A549 (cell line): ENCODE measurements at regions not wholly inside any gene's neighbourhood (a gene's known extent, or its start where the extent isn't known, plus 50 kb on each side); places are given as distances from the start of the nearest gene placed in this dataset.
A peak's percentile ranks its signal among the peaks of the same experiment; 100 is the strongest.

Source experiments
- ATAC-seq, 2 experiments: fragments of 200-7000 bp in 1 of 2; fragments of >200 bp in 1 of 2; cut with Nextera tagmentation in 1 of 2; cut with Tn5 transposase in 1 of 2; 3 replicates each; pipeline versions ENCODE4 v1.8.0 to v1.9.1; 2018 to 2020; ENCODE audit warnings: mild to moderate bottlenecking in 1 of 2, moderate library complexity in 1 of 2
- CTCF ChIA-PET: fragments of 300-600 bp; sonication (Branson Sonifier 250); formaldehyde crosslinking; extraction: SDS; loops from one replicate; lab custom pipeline; 2021; ENCODE audit warnings: antibody characterized with exemption, inconsistent platforms; lab: Yijun Ruan, JAX
- POLR2A ChIA-PET: fragments of 350-600 bp; formaldehyde crosslinking; extraction: SDS; loops from one replicate; lab custom pipeline; 2021; ENCODE audit warnings: antibody characterized with exemption, inconsistent platforms; lab: Yijun Ruan, JAX
- DNase-seq, 2 experiments: peaks; one replicate each; pipeline versions ENCODE4 v3.0.0 to v3.0.0-alpha.2; 2011 to 2016; ENCODE audit warnings: low read depth in 1 of 2, low spot score in 1 of 2
- FAIRE-seq: peaks from 2 replicates; lab custom pipeline; 2011; peaks lifted over from hg19 to GRCh38; lab: Jason Lieb, UNC
- H3K27ac ChIP-seq, 2 experiments: fragments of >200 bp; sonication (Bioruptor Twin); formaldehyde crosslinking; 3 replicates each; pipeline ENCODE4 v1.5.1; 2016 to 2017
- H3K4me1 ChIP-seq: fragments of >200 bp; sonication (Bioruptor Twin); formaldehyde crosslinking; 3 replicates; pipeline ENCODE4 v1.6.1; 2016
- H3K4me2 ChIP-seq: fragments of >200 bp; sonication (Bioruptor Twin); formaldehyde crosslinking; 3 replicates; pipeline ENCODE4 v1.6.1; 2016
- H3K4me3 ChIP-seq: fragments of >200 bp; sonication (Bioruptor Twin); formaldehyde crosslinking; 3 replicates; pipeline ENCODE4 v1.5.1; 2016
- H3K9me3 ChIP-seq: fragments of >200 bp; sonication (Bioruptor Twin); formaldehyde crosslinking; 3 replicates; pipeline ENCODE4 v1.6.1; 2016
- CBX8 ChIP-seq: fragments of 200-600 bp; sonication (generic); IDR thresholded peaks from 2 replicates; pipeline ENCODE4 v1.6.1; 2016
- CEBPB ChIP-seq, 2 experiments: fragments of >200 bp in 1 of 2; sonication (Bioruptor Twin) in 1 of 2; formaldehyde crosslinking in 1 of 2; IDR thresholded peaks; 2 replicates each; pipeline ENCODE4 v1.6.1; 2012 to 2016
- ESRRA ChIP-seq: fragments of 150-350 bp; IDR thresholded peaks from 2 replicates; pipeline ENCODE4 v1.6.1; 2014; ENCODE audit warnings: mild to moderate bottlenecking, low read length, borderline replicate concordance
- HDAC2 ChIP-seq: fragments of 200-600 bp; sonication (generic); IDR thresholded peaks from 2 replicates; pipeline ENCODE4 v1.6.1; 2016
- HOXB13 ChIP-seq: fragments of 250-450 bp; sonication (Bioruptor Pico); IDR thresholded peaks from 2 replicates; pipeline ENCODE4 v1.5.0; 2020; ENCODE audit warnings: low read depth, mild to moderate bottlenecking, moderate library complexity
- KDM1A ChIP-seq: fragments of 200-600 bp; sonication (generic); IDR thresholded peaks from 2 replicates; pipeline ENCODE4 v1.6.1; 2016; ENCODE audit warnings: low read depth, mild to moderate bottlenecking
- MAFK ChIP-seq: fragments of 450-650 bp; IDR thresholded peaks from 2 replicates; pipeline ENCODE4 v1.6.1; 2014; ENCODE audit not compliant: partially characterized antibody
- NPAS2 ChIP-seq: fragments of 250-450 bp; sonication (Bioruptor Pico); IDR thresholded peaks from 2 replicates; pipeline ENCODE4 v1.8.0; 2022; ENCODE audit warnings: mild to moderate bottlenecking, moderate library complexity, borderline replicate concordance
- NR3C1 ChIP-seq: fragments of >200 bp; sonication (Bioruptor Twin); formaldehyde crosslinking; IDR thresholded peaks from 3 replicates; pipeline ENCODE4 v1.6.1; 2017
- PHF8 ChIP-seq: fragments of 200-600 bp; sonication (generic); IDR thresholded peaks from 2 replicates; pipeline ENCODE4 v1.6.1; 2016; ENCODE audit warnings: low read depth, mild to moderate bottlenecking, antibody characterized with exemption, moderate library complexity, borderline replicate concordance
- POLR2A ChIP-seq: IDR thresholded peaks from 2 replicates; pipeline ENCODE4 v1.6.1; 2012; ENCODE audit warnings: mild to moderate bottlenecking, low read length
- POLR2AphosphoS2 ChIP-seq: conservative IDR thresholded peaks from 2 replicates; pipeline ENCODE4 v1.6.1; 2012; ENCODE audit warnings: low read length, improper control_type of control experiment, inconsistent platforms
- RCOR1 ChIP-seq: fragments of 150-350 bp; IDR thresholded peaks from 2 replicates; pipeline ENCODE4 v1.6.1; 2014; ENCODE audit warnings: antibody characterized with exemption, low read length, low read depth
- RFX5 ChIP-seq: fragments of 450-650 bp; IDR thresholded peaks from 2 replicates; pipeline ENCODE4 v1.7.1; 2014; ENCODE audit warnings: antibody characterized with exemption, mild to moderate bottlenecking, moderate library complexity
- SREBF2 ChIP-seq: fragments of 450-650 bp; IDR thresholded peaks from 2 replicates; pipeline ENCODE4 v1.6.1; 2014; ENCODE audit warnings: mild to moderate bottlenecking, moderate library complexity
- ZC3H11A ChIP-seq: fragments of 450-650 bp; IDR thresholded peaks from 2 replicates; pipeline ENCODE4 v1.6.1; 2014; ENCODE audit warnings: antibody characterized with exemption, mild to moderate bottlenecking
- ZFP36 ChIP-seq: fragments of 450-650 bp; IDR thresholded peaks from 2 replicates; pipeline ENCODE4 v1.6.1; 2014; ENCODE audit warnings: borderline replicate concordance; ENCODE audit not compliant: partially characterized antibody
- WGBS: methylation state at CpG from one replicate; pipeline ENCODE4 v1.1.6; 2017; ENCODE audit errors: missing lambda C conversion rate; 5-methylcytosine and 5-hydroxymethylcytosine counted together
- TF ChIP-seq, protein P1 (sequence below): fragments of 450-650 bp; IDR thresholded peaks from 2 replicates; pipeline ENCODE4 v1.6.1; 2014; ENCODE audit warnings: antibody characterized with exemption
- TF ChIP-seq, protein P2 (sequence below): fragments of 150-350 bp; IDR thresholded peaks from 2 replicates; pipeline ENCODE4 v1.6.1; 2014; ENCODE audit warnings: low read depth, mild to moderate bottlenecking, low read length
- TF ChIP-seq, protein P3 (sequence below): IDR thresholded peaks from 2 replicates; pipeline ENCODE4 v1.6.1; 2012
- TF ChIP-seq, protein P4 (sequence below): fragments of 200-600 bp; sonication (generic); IDR thresholded peaks from 2 replicates; pipeline ENCODE4 v1.6.1; 2016; ENCODE audit warnings: antibody characterized with exemption, mild to moderate bottlenecking, moderate library complexity

DNA sequence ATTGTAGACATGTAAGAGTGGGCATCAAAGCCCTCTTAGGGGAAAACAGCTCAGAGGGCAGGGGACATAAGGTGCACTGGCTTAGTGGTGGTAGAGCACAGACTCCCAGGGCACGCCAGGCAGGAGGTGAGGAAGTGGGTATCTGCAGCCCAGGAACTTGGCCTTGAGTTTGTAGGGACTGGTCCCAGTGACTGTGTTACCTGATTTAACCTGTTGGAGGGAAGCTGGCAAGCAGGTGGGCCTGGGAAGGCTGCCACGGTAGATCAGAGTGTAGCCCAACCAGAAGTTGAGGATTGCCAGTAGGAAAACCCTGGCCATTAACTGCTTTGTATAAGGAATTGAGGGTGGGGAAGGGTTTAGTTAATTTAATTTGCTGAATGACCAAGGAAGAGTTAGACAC is 417.5 kb upstream of the C2CD4B start:
- CTCF ChIA-PET, result interaction anchor here (0.6 to 2.0 kb wide), 5 partner anchors 10 to 448 kb away, joined by 3 to 8 read pairs (median 3); no protein-coding TSS in a partner anchor
- 84% methylated on average over 2 of the region's 2 CpGs for WGBS
- POLR2A ChIA-PET, result no interaction called here
- Histone ChIP-seq H3K4me2 (no peak overlapping the region), H3K9me3 (no peaks in the 10 kb centered on the region), H3K4me1 (no peaks in the 10 kb centered on the region), H3K27ac (no peak overlapping the region), H3K4me3 (no peak overlapping the region)
- DNase-seq (no peak), ATAC-seq (no peak), FAIRE-seq (no peak)
- TF ChIP-seq NR3C1 (no peak), CBX8 (no peak), RCOR1 (no peak)

DNA sequence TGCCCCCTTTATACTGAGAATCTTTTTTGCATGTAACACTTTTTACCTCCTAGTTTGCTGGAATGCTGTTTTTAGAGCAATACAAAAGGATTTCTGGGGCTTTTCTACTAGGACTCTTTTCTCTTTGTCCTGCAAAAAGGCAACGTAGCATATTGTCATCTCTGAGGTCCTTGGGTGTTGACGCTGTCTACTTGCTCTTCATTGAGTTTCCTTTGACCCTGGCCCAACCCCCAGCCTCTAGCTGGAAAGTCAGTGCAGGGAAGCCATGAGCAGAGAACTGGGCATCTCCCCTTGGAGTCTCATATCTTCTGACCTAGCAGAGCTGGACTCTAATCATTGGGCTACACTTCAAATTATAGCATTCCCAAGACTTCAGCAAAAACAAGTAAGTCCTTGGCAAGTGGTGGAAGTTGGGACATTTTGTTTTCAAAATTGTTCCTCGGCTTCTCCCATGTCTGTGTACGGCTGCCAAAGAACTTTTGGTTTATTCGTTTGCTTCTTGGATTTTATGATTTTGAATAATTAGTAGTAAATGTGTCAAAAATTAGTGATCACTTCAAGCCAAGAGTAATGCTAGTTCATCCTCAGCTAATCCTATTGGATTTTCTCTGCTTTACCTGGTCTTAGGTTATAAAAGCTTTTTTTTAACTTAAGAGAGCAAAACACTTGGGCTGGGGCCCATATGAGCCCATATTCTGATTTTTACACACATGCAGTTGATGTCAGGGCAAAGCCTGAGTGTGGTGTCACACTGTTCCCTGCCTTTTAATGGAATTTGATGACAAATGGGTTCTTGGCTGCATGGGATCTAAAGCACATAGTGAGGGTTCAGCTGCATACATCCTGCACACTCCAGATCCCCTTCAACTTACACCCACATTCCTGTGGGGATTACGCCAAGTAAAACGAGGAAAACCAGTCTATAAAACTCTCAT is 419.5 kb upstream of the C2CD4B start:
- ChIA-PET CTCF (interaction anchor here (0.9 to 2.8 kb wide), 5 partner anchors 10 to 34 kb away, joined by 3 to 9 read pairs (median 3); no protein-coding TSS in a partner anchor), POLR2A (no interaction called here)
- peak; percentile 13 for FAIRE-seq
- TF ChIP-seq POLR2AphosphoS2, result no peak
- TF ChIP-seq, protein P1, sequence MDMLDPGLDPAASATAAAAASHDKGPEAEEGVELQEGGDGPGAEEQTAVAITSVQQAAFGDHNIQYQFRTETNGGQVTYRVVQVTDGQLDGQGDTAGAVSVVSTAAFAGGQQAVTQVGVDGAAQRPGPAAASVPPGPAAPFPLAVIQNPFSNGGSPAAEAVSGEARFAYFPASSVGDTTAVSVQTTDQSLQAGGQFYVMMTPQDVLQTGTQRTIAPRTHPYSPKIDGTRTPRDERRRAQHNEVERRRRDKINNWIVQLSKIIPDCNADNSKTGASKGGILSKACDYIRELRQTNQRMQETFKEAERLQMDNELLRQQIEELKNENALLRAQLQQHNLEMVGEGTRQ, result no peak
- no peak for TF ChIP-seq KDM1A
- TF ChIP-seq NPAS2 (CRISPR knock-in tag), result no peak
- TF ChIP-seq ZFP36, result no peak
- TF ChIP-seq ESRRA, result no peak
- TF ChIP-seq RFX5, result no peak
- H3K9me3 ChIP-seq, result no peaks in the 10 kb centered on the region
- H3K4me1 ChIP-seq, result no peaks in the 10 kb centered on the region
- no peak for ATAC-seq
- no peak overlapping the region for H3K4me2 ChIP-seq
- 68% methylated on average over 7 of the region's 7 CpGs for WGBS
- DNase-seq, result no peak
- H3K27ac ChIP-seq, result no peak overlapping the region
- no peak overlapping the region for H3K4me3 ChIP-seq

DNA sequence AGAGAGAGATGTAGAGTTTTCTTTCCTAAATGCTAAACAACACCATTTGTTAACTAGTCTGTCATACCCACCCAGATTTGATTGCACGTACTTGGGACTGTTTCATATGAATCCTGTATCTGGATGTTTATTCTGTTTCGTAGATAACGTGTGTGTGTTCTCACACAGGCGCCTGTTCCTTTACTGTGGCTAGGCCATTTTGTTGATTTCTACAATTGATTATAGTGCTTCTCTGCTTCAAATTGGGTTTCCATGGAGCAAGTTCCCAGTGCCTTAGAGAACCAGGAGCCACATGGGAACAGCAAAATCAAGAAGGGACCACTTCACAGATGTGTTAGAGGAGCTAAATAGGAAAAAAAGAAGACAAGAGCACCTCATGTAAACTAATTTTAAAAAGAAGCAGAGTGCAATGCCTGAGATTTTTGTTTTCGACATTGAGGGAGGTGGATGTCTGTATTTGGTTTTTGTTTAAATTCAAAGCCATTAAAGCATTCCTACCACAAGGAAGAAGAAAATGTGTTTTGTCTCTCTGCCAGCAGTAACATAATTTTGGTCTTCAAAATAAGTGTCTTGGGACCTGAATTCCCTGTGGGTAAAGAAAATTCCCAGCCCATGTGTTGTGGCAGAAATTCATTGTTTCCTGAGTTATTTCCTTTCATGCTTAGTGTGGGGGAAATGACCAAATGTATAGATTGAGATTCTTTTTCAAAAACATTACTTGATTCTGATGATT is 424.0 kb upstream of the C2CD4B start:
- no peaks in the 10 kb centered on the region for H3K9me3 ChIP-seq
- WGBS, result 88% methylated on average over 5 of the region's 5 CpGs
- peak; percentile 77 for FAIRE-seq
- H3K27ac ChIP-seq, result no peak overlapping the region
- ChIA-PET CTCF (interaction anchor here (1.1 kb wide), 1 partner anchor 18 kb away, joined by 4 read pairs; no protein-coding TSS in a partner anchor), POLR2A (no interaction called here)
- ATAC-seq, result no peak
- DNase-seq, result no peak
- H3K4me3 ChIP-seq, result no peak overlapping the region
- no peak overlapping the region for H3K4me2 ChIP-seq
- H3K4me1 ChIP-seq, result peaks cover 29% of the 10 kb centered on the region
- TF ChIP-seq, protein P2, sequence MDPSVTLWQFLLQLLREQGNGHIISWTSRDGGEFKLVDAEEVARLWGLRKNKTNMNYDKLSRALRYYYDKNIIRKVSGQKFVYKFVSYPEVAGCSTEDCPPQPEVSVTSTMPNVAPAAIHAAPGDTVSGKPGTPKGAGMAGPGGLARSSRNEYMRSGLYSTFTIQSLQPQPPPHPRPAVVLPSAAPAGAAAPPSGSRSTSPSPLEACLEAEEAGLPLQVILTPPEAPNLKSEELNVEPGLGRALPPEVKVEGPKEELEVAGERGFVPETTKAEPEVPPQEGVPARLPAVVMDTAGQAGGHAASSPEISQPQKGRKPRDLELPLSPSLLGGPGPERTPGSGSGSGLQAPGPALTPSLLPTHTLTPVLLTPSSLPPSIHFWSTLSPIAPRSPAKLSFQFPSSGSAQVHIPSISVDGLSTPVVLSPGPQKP, result no peak
- TF ChIP-seq MAFK (no peak), CBX8 (no peak), CEBPB (IDR thresholded peaks at IDR 0.05) (no peak), ZC3H11A (no peak), NPAS2 (CRISPR knock-in tag) (no peak), ZFP36 (no peak), ESRRA (no peak), HDAC2 (no peak), HOXB13 (CRISPR knock-in tag) (no peak), SREBF2 (no peak), PHF8 (no peak), POLR2A (no peak)
- TF ChIP-seq, protein P3, sequence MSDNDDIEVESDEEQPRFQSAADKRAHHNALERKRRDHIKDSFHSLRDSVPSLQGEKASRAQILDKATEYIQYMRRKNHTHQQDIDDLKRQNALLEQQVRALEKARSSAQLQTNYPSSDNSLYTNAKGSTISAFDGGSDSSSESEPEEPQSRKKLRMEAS, result no peak
- TF ChIP-seq, protein P4, sequence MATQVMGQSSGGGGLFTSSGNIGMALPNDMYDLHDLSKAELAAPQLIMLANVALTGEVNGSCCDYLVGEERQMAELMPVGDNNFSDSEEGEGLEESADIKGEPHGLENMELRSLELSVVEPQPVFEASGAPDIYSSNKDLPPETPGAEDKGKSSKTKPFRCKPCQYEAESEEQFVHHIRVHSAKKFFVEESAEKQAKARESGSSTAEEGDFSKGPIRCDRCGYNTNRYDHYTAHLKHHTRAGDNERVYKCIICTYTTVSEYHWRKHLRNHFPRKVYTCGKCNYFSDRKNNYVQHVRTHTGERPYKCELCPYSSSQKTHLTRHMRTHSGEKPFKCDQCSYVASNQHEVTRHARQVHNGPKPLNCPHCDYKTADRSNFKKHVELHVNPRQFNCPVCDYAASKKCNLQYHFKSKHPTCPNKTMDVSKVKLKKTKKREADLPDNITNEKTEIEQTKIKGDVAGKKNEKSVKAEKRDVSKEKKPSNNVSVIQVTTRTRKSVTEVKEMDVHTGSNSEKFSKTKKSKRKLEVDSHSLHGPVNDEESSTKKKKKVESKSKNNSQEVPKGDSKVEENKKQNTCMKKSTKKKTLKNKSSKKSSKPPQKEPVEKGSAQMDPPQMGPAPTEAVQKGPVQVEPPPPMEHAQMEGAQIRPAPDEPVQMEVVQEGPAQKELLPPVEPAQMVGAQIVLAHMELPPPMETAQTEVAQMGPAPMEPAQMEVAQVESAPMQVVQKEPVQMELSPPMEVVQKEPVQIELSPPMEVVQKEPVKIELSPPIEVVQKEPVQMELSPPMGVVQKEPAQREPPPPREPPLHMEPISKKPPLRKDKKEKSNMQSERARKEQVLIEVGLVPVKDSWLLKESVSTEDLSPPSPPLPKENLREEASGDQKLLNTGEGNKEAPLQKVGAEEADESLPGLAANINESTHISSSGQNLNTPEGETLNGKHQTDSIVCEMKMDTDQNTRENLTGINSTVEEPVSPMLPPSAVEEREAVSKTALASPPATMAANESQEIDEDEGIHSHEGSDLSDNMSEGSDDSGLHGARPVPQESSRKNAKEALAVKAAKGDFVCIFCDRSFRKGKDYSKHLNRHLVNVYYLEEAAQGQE, result no peak
